ENCODE measurements at regions not wholly inside any gene's neighbourhood (a gene's known extent, or its start where the extent isn't known, plus 50 kb on each side); places are given as distances from the start of the nearest gene placed in this dataset.

GRCh38 chr3:28088811-28089526 lies 152.4 kb upstream of the CMC1 start:
- Mint-ChIP-seq H3K27me3 (ENCODE audit: insufficient read depth, low read depth) (peaks cover 5% of the 10 kb centered on the region), H3K27ac (no peak overlapping the region), H3K4me1 (no peaks in the 10 kb centered on the region), H3K9me3 (peaks cover 12% of the 10 kb centered on the region), H3K4me3 (no peak overlapping the region), H3K36me3 (no peaks in the 10 kb centered on the region)
- H3K9me3 ChIP-seq (ENCODE audit: low read depth), result no peaks in the 10 kb centered on the region
- no peaks in the 10 kb centered on the region for H4K20me1 ChIP-seq (ENCODE audit: low read depth)
- H3K4me1 ChIP-seq, result no peaks in the 10 kb centered on the region
- TF ChIP-seq EZH2phosphoT487 (IDR thresholded peaks at IDR 0.05), result no peak
- TF ChIP-seq CTCF (IDR thresholded peaks at IDR 0.05), result no peak
- no peak for TF ChIP-seq EZH2 (IDR thresholded peaks at IDR 0.05)
- H3K27me3 ChIP-seq, result no peaks in the 10 kb centered on the region
- no peak overlapping the region for H3K4me3 ChIP-seq
- no peaks in the 10 kb centered on the region for H3F3A ChIP-seq (ENCODE audit: low read depth)
- no peak overlapping the region for H3K4me2 ChIP-seq
- no peak overlapping the region for H3K27ac ChIP-seq
- H3K9ac ChIP-seq, result no peak overlapping the region
- no peaks in the 10 kb centered on the region for H3K79me2 ChIP-seq (ENCODE audit: low read depth)
- no peak for DNase-seq (ENCODE audit: low spot score)
- H3K36me3 ChIP-seq, result no peaks in the 10 kb centered on the region
- no peak overlapping the region for H2AFZ ChIP-seq (replicated peaks)

GRCh38 chr3:28089527-28089897 lies 151.9 kb upstream of the CMC1 start:
- H4K20me1 ChIP-seq (ENCODE audit: low read depth), result no peaks in the 10 kb centered on the region
- no peaks in the 10 kb centered on the region for H3K9me3 ChIP-seq (ENCODE audit: low read depth)
- no peak overlapping the region for H3K27ac ChIP-seq
- Mint-ChIP-seq H3K4me3 (no peak overlapping the region), H3K9me3 (peaks cover 15% of the 10 kb centered on the region), H3K4me1 (no peaks in the 10 kb centered on the region), H3K27ac (no peak overlapping the region), H3K27me3 (ENCODE audit: insufficient read depth, low read depth) (peaks cover 5% of the 10 kb centered on the region), H3K36me3 (no peaks in the 10 kb centered on the region)
- no peaks in the 10 kb centered on the region for H3K27me3 ChIP-seq
- no peak overlapping the region for H3K4me2 ChIP-seq
- H3K36me3 ChIP-seq, result no peaks in the 10 kb centered on the region
- no peak overlapping the region for H3K4me3 ChIP-seq
- no peaks in the 10 kb centered on the region for H3F3A ChIP-seq (ENCODE audit: low read depth)
- no peaks in the 10 kb centered on the region for H3K79me2 ChIP-seq (ENCODE audit: low read depth)
- TF ChIP-seq EZH2 (IDR thresholded peaks at IDR 0.05) (no peak), CTCF (IDR thresholded peaks at IDR 0.05) (no peak), EZH2phosphoT487 (IDR thresholded peaks at IDR 0.05) (no peak)
- no peak for DNase-seq (ENCODE audit: low spot score)
- H3K4me1 ChIP-seq, result no peaks in the 10 kb centered on the region
- H3K9ac ChIP-seq, result no peak overlapping the region
- no peak overlapping the region for H2AFZ ChIP-seq (replicated peaks)

GRCh38 chr3:28099296-28099695 lies 142.1 kb upstream of the CMC1 start:
- H3K9me3 Mint-ChIP-seq, result peaks cover 18% of the 10 kb centered on the region
- Histone ChIP-seq H3K4me3 (no peak overlapping the region), H3K9me3 (ENCODE audit: low read depth) (peaks cover 7% of the 10 kb centered on the region), H3K36me3 (no peaks in the 10 kb centered on the region), H3K4me1 (no peaks in the 10 kb centered on the region), H3K79me2 (ENCODE audit: low read depth) (no peaks in the 10 kb centered on the region), H3K27me3 (no peaks in the 10 kb centered on the region), H3K27ac (no peak overlapping the region), H4K20me1 (ENCODE audit: low read depth) (no peaks in the 10 kb centered on the region), H3K4me2 (no peak overlapping the region), H3F3A (ENCODE audit: low read depth) (no peaks in the 10 kb centered on the region), H2AFZ (replicated peaks) (no peak overlapping the region), H3K9ac (no peak overlapping the region)
- H3K4me3 Mint-ChIP-seq, result no peak overlapping the region
- no peak for DNase-seq (ENCODE audit: low spot score)
- H3K36me3 Mint-ChIP-seq, result no peaks in the 10 kb centered on the region
- H3K27me3 Mint-ChIP-seq (ENCODE audit: insufficient read depth, low read depth), result peaks cover 4% of the 10 kb centered on the region
- no peak overlapping the region for H3K27ac Mint-ChIP-seq
- H3K4me1 Mint-ChIP-seq, result peaks cover 3% of the 10 kb centered on the region
- TF ChIP-seq EZH2 (IDR thresholded peaks at IDR 0.05) (no peak), CTCF (IDR thresholded peaks at IDR 0.05) (no peak), EZH2phosphoT487 (IDR thresholded peaks at IDR 0.05) (no peak)
